ENCODE measurements at regions not wholly inside any gene's neighbourhood (a gene's known extent, or its start where the extent isn't known, plus 50 kb on each side); places are given as distances from the start of the nearest gene placed in this dataset.

DNA sequence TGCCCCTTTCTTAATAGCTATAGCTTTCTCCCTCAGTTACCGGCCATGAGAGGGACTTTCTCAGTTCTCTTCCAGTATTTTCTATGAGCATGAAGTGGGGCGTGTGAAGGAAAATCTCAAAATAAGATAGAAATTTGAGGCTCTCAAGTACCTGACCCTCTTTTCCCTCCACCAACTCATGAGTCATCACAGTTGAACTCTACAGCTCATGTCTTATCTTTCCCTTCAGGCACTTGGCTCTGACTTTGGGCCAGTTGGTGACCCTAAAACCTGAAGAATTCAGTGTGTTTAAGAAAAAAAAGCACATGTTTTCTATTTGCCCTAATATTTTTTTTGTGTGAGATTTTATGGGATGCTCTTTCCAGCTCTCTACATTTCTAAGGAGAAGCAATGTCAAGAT lies 896.7 kb upstream of the ZEB2 start:
- no peaks in the 10 kb centered on the region for H3K27me3 Mint-ChIP-seq (ENCODE audit: low read depth)
- no peaks in the 10 kb centered on the region for H4K20me1 ChIP-seq (ENCODE audit: control insufficient read depth, insufficient read depth, insufficient read length)
- H3K23ac ChIP-seq (ENCODE audit: insufficient read length, low read depth, low read length): no peak overlapping the region
- no peaks in the 10 kb centered on the region for H3K9me3 ChIP-seq (ENCODE audit: control insufficient read depth, low read depth, low read length)
- no peak overlapping the region for H2BK120ac ChIP-seq (ENCODE audit: low read depth, low read length, poor library complexity, severe bottlenecking)
- no peak overlapping the region for H3K4ac ChIP-seq (ENCODE audit: low read depth, low read length)
- no peak overlapping the region for H3K4me3 Mint-ChIP-seq
- peaks cover 9 to 10% of the 10 kb centered on the region in 2 experiments; a peak in 4 of 5 replicates for H3K9me3 Mint-ChIP-seq
- H2AK5ac ChIP-seq (ENCODE audit: insufficient read length, low read length): no peak overlapping the region
- H3K79me2 ChIP-seq (ENCODE audit: insufficient read depth, low read length): no peaks in the 10 kb centered on the region
- peaks cover 0 to 24% (median 5%) of the 10 kb centered on the region in 3 experiments; a peak in 6 of 7 replicates for H3K36me3 Mint-ChIP-seq (ENCODE audit: insufficient read depth in 1 of 3, low read depth in 3 of 3)
- no peak overlapping the region for H2BK12ac ChIP-seq (ENCODE audit: insufficient read length, low read depth, low read length)
- H3K27ac Mint-ChIP-seq: no peak overlapping the region
- no peaks in the 10 kb centered on the region for H3K4me1 ChIP-seq (ENCODE audit: insufficient read depth, low read length)
- WGBS (ENCODE audit: extremely low coverage, insufficient read length, low lambda C conversion rate): no CpG with 5 or more reads among the region's 2 CpGs
- no peak overlapping the region for H2BK20ac ChIP-seq (ENCODE audit: low read depth, low read length, poor library complexity, severe bottlenecking)
- H2BK5ac ChIP-seq (ENCODE audit: insufficient read length, low read length): no peak overlapping the region
- no peak overlapping the region for H3K56ac ChIP-seq (ENCODE audit: insufficient read length, low read depth, low read length)
- no peak overlapping the region for H3K4me2 ChIP-seq (ENCODE audit: insufficient read depth, insufficient read length, low read length)
- no peak overlapping the region for H4K8ac ChIP-seq (replicated peaks; ENCODE audit: insufficient read length, low read depth, low read length)
- DNase-seq: no peak
- H2AFZ ChIP-seq (ENCODE audit: low read length): no peak overlapping the region
- H3K27me3 ChIP-seq (ENCODE audit: insufficient read depth, low read length): no peaks in the 10 kb centered on the region
- no peak overlapping the region for H3K9ac ChIP-seq (ENCODE audit: extremely low read depth, insufficient read length, low read length)
- H2BK15ac ChIP-seq (ENCODE audit: low read depth, low read length): no peak overlapping the region
- H4K91ac ChIP-seq (ENCODE audit: insufficient read length, low read depth, low read length): no peak overlapping the region
- no peak overlapping the region for H3K14ac ChIP-seq (ENCODE audit: insufficient read depth, low read length)
- no peak overlapping the region for H3T11ph ChIP-seq (ENCODE audit: low read length)
- TF ChIP-seq CTCF (conservative IDR thresholded peaks at IDR 0.05): no peak
- H3K4me1 Mint-ChIP-seq: peaks cover 0 to 3% of the 10 kb centered on the region in 2 experiments; a peak in 1 of 4 replicates
- no peak overlapping the region for H3K18ac ChIP-seq (ENCODE audit: insufficient read length, low read depth, low read length)
- H3K27ac ChIP-seq (ENCODE audit: insufficient read length, low read depth, low read length): no peak overlapping the region
- H3K79me1 ChIP-seq (ENCODE audit: insufficient read depth, low read depth, low read length, poor library complexity, severe bottlenecking): no peaks in the 10 kb centered on the region
- H4K5ac ChIP-seq (ENCODE audit: insufficient read length, low read depth, low read length): no peak overlapping the region
- H3K23me2 ChIP-seq (ENCODE audit: insufficient read length, low read depth, low read length, poor library complexity, severe bottlenecking): no peaks in the 10 kb centered on the region
